ENCODE measurements at regions not wholly inside any gene's neighbourhood (a gene's known extent, or its start where the extent isn't known, plus 50 kb on each side); places are given as distances from the start of the nearest gene placed in this dataset.
"Not testable (repeated sequence)": the region's sequence is repeated elsewhere in the genome, so short reads cannot be mapped to it uniquely, and the experiment has no call there.

DNA sequence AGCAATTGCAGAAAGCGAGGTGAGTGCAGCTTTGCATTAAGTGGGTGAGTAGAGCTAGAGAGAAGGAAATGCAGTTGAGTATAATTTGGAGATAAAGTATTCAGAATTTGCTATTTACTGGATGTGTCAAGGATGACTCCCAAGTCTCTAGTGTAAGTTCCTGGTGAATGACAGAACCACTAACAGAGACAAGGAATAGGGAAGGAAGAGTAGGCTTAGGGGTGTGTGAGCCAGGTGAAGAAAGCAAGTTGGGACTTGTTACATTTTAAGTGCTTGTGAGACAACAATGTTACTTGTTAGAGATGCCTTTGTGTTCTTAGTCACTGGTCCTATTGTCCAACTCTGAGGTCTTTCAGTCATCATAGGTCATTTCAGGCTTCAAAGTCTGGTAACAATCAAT is 70.8 kb downstream of the TBC1D26 start:
- not testable (repeated sequence) for DNase-seq (ENCODE audit: low read depth)

DNA sequence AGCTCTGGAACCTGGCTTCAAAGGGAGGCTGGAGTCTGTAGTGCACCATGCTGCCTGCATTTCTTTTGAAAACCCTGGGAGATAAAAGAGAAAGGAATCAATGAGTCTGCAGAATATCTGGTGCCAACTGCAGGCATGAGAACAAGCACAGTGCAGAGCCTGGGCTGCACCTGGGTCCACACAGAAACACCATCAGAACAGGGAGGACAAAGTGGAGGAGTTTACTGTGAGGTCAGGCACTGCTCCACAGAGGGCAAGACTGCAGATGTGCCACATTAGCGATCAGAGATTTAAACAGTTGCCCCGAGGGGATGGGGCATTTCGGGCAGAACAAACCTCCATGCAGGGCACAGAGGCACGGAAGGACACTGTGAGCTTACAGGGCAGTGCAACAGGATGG is 74.7 kb downstream of the TBC1D26 start:
- not testable (repeated sequence) for DNase-seq (ENCODE audit: low read depth)

DNA sequence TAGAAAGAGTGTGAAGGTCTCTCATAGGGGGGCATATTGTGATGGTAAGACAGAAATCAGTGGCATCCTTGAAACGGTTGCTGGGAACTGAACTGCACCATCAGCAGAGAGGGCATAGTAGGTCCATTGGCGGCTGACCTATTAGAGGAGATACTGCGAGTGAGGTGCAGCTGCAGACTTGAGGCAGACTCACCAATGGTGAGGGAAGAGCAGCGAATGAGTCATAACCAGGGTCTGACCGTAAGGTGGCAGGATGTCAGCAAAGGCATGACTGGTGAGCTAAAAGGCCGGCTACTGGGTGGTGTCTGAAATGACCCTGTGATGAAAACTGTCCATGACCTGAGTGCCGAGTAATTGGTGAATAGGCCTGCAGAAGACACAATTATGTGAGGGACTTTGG is 81.3 kb downstream of the TBC1D26 start:
- not testable (repeated sequence) for DNase-seq (ENCODE audit: low read depth)

DNA sequence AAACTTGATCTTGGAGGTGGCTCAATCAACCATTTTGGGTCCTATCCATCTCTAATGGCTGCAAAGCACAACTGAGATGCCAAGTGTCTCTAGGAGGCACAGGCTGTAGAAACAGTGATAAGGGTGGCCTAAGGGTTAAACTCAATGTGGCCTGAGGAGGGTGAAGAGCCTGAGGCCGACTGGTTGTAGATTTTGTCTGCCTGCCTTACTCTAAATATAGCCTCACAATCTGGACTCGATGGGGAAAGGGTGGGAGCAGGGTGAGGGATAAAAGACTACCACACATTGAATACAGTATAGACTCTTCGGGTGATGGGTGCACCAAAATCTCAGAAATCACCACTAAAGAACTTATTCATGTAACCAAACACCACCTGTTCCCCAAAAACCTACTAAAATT is 81.9 kb downstream of the TBC1D26 start:
- not testable (repeated sequence) for DNase-seq (ENCODE audit: low read depth)

DNA sequence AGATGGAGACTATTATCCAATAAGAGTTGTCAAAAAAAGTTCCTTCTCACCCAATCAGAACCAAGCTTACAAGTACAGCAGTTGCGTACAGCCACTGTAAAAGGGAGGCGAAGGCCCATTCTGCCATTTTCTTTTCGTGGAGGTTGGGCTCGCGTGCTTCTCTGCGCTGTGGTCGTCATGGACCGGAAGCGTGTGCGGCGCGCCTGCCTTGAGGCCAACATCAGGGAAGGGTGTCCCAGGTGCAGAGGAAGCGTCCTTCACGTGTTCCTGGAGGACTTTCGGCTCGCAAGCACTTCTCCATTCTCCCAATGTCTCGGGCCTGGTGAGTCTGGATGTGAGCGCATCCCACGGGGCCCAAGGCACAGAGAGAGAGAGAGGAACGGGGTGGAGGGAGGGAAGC is 85.8 kb downstream of the TBC1D26 start:
- not testable (repeated sequence) for DNase-seq (ENCODE audit: low read depth)

DNA sequence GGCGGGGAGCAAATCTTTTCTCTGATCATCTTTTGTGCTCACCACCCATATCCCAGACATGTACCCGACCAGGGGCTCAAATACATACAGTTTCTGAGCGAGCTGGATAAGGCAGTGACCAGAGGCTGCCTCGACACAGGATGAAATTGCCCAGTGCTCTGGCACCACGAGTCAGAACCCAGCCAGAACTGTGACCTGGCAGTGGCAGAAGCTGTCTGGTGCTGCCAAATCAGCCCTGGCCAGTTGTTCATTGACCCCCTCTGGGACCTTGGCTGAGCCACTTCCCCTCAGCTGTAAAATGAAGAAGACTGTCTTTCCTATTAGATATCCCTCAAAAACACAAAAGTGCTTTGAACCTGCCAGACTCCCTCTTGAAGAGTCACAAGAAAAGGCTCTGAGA is 90.2 kb downstream of the TBC1D26 start:
- not testable (repeated sequence) for DNase-seq (ENCODE audit: low read depth)

DNA sequence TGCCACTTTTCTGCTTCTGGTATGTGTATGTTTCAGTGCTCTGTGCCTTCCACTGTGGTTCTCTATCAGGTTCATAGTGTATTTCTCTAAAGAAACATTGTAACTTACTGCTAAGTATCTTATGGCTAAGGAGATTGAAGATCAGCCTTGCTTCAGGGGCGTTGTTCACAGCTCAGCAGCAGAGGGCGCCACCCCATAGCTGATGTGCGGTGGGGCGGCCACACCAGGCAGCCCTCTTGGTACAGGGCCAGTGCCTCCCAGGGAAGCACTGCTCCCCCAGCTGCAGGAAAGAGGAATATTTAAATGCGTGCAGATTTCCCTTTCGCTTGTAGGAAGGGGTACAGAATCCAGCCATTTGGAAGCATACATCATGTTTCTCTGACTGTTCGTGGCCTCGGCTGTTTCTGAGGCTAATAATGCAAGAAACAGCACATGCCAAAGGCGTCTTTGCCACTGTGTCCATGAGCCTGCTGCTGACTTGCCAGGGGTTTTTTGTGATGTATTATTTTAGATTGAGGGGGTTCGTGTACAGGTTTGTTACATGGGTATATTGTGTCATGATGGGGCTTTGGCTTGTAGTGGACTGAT is 96.7 kb downstream of the TBC1D26 start:
- DNase-seq (ENCODE audit: low read depth): peak; percentile 24

DNA sequence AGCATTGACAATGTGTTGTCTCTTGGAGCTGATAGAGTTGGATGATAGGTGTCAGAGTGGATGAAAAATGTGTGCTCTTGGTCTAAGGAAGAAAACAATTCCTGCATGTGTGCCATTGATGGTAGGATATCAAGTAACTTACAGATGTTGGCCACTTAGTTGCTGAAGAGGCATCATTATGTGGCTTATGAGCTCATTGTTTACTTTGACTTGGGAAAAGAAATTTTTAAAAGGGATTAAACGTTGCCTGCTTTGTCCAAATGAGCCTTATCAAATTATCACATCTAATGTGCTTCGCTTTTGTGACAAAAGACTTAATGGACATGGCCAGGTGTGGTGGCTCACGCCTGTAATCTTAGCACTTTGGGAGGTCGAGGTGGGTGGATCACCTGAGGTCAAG is 98.1 kb downstream of the TBC1D26 start:
- not testable (repeated sequence) for DNase-seq (ENCODE audit: low read depth)

DNA sequence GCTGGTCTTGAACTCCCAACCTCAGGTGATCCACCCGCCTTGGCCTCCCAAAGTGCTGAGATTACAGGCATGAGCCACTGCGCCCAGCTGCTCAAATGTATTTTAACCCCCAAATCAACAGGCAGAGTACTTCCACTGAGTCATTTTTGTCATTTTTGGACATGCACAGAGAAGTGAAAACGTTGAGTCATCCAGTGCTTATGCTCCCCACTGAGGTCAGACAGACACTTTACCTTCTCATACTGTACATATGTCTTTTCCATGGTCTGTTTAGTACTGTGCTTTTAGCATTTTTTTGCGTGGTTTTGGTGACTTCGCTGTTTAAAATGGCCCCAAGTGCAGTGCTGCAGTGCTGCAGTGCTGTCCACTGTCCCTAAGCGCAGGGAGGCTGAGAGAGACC is 99.1 kb downstream of the TBC1D26 start:
- DNase-seq (ENCODE audit: low read depth): peak; percentile 11

DNA sequence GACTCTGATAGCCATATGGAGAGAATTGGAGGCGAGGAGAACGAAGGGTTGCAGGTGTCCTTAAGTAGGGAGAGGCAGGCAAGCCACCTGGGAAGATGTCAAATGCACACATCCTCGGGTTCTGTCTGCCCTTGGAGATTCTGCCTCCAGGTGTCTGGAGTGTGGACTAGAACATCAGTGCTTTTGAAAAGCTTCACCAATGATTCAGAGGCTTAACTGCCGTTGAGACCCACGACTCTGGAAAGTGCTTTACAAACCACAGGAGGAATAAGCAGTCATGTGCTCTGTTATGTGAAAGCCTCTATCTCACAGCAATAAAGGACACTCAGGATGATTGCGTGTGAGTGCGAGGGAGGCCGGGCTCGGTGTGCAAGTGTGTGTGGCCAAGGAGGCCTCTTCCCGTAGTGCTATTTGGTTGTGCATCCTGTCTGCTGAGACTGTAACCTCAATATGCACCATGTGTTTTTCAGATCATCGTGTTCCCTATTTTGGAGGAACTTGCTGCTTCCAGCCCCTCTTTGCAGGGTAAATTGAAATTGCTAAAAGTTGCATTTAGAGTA is 100.9 kb downstream of the TBC1D26 start:
- not testable (repeated sequence) for DNase-seq (ENCODE audit: low read depth)

DNA sequence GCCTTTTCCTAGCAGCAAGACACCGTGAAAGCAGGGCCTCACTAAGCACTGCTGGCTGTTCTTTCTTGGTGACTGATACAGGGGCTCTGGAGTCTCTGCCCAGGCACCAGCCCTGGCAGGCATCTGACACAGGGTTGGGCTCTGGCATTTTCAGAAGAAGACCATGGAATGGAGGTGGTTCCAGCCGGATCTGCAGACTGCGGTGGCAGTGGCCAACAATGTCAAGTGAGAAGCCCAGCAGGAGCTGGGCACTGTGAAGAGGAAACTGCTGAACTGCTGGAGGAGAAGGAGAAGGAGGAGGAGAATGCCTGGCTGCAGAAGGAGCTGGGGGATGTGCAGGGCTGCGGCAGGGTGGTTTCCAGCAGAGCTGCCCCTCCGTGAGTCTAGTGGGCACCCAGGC is 101.8 kb downstream of the TBC1D26 start:
- not testable (repeated sequence) for DNase-seq (ENCODE audit: low read depth)

DNA sequence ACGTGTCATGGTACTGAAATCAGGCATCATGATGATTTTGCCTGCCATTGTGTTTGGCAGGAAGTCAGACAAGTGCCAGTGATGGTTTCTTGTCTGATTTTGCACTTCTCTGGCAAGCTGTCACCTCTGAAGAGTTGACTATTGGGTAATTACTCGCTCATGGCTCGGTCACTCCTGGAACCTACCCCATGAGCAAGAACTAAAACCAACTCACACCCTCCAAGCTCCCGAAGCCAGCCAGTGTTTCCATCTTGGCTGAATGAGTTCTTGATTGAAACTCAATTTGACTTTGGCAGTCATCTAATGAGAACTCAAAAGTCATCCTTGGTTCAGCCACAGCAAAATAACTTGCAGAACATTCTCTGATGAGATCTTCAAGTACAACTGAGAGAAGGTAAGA is 103.4 kb downstream of the TBC1D26 start:
- not testable (repeated sequence) for DNase-seq (ENCODE audit: low read depth)

DNA sequence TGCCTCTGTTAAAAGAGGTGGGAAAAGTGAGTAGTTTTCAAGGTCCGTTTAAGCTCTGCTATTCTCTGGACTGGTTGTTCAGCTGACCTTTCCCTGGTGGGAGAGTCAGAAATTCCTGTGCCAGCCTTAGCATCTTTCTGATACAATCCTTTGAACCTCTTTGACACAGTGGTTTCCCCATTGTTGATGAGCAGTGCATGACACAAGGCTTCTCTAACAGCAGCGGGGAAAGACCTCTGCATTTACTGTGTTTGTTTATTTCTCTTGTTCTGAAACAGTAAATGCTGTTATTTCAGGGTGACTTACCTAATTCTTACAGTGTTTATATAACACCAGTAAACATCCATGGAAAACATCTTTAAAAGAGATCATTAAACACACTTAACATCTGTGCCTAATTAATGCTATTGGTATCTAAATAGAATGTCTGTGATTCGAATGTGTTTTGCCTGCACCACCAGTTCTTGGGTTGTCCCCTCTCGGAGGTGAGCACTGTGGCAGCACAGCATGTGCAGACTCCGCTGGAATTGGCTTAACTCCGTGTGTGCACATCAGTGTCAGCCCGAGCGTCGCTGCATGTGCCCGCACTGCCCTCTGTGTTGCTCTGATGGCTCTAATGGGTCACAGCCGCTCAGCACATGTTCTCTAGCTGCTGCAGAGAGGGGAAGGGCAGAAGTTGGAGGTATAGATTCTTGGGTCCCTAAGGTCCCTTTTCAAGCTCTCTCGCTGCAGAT is 104.3 kb downstream of the TBC1D26 start:
- DNase-seq (ENCODE audit: low read depth): not testable (repeated sequence)

DNA sequence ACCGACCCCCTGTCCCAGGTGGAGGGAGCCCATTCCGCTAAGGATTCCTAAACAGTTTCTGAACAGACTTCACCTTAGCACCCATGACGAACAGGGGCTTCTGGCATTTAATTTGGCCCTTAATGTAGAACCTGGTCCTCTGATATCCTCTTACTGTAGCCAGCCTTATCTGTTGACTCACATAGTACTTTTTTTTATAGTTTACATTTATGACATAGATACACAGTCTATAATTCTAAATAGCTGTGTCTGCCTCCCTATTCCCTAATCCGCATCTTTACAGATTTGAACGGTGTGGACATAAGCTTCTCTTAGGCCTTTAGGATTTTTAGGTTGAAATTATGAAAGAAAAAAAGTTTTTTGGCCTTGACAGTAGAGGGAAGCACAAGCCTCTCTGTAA is 104.9 kb downstream of the TBC1D26 start:
- not testable (repeated sequence) for DNase-seq (ENCODE audit: low read depth)

DNA sequence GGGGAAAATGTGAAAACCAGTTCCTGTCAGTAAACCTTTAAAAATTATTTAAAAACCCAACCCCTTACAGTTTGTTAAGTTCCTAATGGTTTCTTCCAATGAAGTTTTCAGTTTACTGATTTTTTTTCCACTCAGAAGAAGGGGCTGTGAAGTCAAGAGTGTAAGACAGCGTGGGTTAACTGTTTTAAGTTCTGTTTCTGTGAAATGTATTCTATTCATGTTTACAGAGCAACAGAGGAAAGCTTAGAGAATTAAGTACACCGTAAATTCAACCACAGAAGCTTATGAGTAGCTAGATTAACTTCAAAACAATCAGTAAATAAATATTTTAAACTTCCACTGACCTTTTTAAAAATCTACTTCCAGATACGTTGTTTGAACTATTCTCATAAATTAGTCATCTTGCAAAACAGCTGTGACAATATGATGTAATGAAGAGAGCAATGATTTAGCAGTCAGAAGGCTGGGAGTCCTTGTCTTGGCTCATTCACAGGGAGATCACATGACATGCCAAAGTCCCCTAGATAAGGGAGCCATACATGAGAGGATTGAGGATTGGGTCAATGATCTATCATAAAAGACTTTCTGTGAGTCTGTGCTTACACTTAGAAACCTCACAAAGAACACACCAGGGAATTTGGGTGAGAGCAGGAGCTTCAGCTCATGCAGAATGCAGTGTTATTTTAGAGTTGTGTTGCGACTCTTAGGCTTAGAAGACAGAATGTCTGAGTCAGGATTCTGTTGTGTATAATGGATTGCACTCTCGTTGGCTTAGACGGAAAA is 97.3 kb upstream of the ADORA2B start:
- not testable (repeated sequence) for DNase-seq (ENCODE audit: low read depth)

DNA sequence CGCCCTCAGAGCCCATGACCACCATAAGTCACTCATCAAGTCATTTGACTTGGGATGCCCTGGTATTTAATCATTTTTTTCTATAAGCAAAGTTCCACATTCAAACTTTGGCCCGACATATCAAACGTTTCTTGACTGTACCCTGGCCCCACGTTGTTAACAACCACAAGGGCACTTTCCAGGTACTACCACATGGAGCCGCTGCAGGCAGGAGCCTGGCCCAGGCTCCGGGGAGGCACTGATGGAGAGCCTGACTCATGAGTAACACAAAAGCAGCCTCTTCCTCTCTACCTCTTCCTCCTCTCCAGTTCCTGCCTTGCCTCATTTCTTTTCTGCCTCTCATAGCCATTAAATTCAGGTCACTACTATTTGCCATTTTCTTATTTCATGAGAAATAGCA is 95.9 kb upstream of the ADORA2B start:
- DNase-seq (ENCODE audit: low read depth): peak; percentile 2

DNA sequence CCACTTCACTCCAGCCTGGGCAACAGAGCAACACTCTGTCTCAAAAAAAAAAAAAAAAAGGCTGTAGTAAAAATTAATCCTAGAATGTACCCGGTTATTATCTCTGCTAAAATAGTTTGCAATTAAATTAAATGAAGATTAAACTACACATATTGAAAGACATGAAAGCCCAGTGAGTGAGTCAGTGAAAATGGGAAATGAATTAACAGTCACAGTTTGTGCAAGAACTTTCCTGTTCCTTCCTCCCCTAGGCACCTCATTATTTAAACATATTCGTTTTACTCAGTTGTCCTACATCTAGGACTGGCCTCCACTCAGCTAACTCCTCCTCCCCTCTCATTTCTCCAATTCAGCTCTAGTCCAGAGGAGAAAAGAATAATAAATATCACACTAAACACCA is 94.9 kb upstream of the ADORA2B start:
- not testable (repeated sequence) for DNase-seq (ENCODE audit: low read depth)

DNA sequence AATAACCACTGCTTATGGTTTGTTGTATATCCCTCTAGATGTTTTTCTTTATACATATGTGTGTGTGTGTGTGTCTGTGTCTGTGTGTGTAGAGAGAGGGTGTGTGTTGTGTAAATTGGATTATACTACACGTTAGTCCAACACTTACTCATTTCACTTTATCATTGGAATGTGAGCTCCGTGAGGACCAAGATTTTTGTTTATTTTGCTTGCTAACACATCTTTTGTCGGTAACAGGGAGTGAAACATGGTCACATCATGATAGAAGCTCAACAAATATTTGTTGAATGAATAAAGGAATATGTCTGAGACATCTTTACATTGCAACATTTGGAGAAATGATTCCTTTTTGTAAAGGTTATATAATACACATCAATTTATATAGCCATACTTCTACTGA is 94.2 kb upstream of the ADORA2B start:
- DNase-seq (ENCODE audit: low read depth): not testable (repeated sequence)

DNA sequence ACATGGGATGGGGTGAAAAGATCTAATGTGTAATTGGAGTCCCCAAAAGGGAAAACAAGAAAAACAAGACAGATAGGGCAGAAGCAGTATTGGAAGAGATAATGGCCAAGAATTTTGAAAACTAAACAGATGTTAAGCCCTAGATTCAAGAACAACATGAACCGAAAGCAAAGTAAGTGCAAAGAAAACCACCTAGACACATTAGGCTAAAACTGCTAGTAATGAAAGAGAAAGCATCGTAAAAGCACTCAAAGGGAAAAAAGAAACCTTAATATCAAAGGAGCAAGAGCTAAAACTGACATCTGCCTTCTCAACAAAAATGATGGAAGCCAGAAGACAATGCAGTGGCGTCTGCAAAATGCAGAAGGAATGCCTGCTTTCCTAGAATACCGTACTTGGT is 92.1 kb upstream of the ADORA2B start:
- DNase-seq (ENCODE audit: low read depth): not testable (repeated sequence)

DNA sequence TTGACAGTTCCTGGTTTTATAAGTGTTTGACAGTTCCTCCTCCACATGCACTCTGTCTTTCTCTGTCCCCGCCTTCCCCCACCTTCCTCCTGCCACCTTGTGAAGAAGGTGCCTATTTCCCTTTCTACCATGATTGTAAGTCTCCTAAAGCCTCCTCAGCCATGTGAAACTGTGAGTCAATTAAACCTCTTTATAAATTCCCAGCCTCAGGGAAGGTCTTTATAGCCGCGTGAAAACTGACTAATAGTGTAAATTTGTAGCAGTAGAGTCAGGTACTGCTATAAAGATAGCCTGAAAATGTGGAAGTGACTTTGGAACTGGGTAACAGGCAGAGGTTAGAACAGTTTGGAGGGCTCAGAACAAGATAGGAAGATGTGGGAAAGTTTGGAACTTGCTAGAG is 88.7 kb upstream of the ADORA2B start:
- not testable (repeated sequence) for DNase-seq (ENCODE audit: low read depth)

DNA sequence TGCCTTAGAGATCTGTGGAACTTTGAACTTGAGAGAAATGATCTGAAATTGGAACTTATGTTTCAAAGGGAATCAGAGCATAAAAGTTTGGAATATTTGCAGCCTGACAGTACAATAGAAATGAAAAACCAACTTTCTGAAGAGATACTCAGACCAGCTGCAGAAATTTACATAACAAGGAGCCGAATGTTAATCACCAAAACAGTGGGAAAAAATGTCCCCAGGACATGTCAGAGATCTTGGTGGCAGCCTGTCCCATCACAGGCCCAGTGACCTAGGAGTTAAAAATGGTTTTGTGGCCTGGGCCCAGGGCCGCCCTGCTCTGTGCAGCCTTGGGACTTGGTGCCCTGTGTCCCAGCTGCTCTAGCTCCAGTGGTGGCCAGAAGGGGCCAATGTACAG is 88.2 kb upstream of the ADORA2B start:
- DNase-seq (ENCODE audit: low read depth): not testable (repeated sequence)

DNA sequence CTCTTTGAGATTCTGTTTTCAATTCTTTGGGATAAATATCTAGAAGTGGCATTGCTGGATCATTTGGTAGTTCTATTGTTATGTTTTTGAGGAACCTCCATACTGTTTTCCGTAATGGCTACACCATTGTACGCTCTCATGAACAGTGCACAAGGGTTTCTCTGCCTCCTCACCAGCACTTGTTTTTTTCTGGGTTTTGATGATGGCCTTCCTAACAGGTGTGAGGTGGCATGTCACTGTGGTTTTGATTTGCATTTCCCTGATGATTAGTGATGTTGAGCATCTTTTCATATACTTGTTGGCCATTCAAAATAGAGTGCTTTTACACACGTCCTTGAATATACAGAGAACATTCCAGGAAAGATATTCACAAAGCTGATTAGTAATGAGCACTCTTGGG is 86.8 kb upstream of the ADORA2B start:
- not testable (repeated sequence) for DNase-seq (ENCODE audit: low read depth)

DNA sequence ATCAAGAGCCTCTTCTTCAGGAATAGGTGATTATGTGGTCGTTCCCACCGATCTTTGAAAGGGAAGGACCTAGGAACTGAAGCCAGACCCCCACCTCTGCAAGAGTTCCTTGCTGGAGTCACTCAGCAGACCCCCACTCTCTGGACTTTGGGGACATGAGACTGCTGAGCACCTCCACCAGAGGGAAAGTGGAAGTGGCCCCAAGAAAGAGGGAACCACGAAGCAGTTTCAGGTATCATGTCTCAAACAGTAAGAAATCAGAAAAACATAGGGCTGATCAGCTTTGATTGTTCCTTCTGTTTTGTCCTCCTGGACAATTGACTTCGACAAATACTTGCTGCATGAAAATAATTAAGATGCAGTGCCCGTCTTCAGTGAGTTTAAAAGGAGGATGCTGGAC is 84.2 kb upstream of the ADORA2B start:
- DNase-seq (ENCODE audit: low read depth): not testable (repeated sequence)
